HL-60 (cell line): ENCODE measurements at regions not wholly inside any gene's neighbourhood (a gene's known extent, or its start where the extent isn't known, plus 50 kb on each side); places are given as distances from the start of the nearest gene placed in this dataset.

Experiments used
- POLR2AphosphoS5 ChIP-seq: IDR thresholded peaks from 2 replicates; pipeline ENCODE4 v1.6.1; 2012; ENCODE audit warnings: low read depth
- REST ChIP-seq: IDR thresholded peaks from 2 replicates; pipeline ENCODE4 v1.6.1; 2012; ENCODE audit warnings: low read depth; ENCODE audit not compliant: insufficient replicate concordance

- TF ChIP-seq REST (no peak), POLR2AphosphoS5 (no peak)
Observed at GRCh38 chrX:82127228-82128123, 925.6 kb downstream of the SH3BGRL start.
